ENCODE measurements at regions not wholly inside any gene's neighbourhood (a gene's known extent, or its start where the extent isn't known, plus 50 kb on each side); places are given as distances from the start of the nearest gene placed in this dataset.

DNA sequence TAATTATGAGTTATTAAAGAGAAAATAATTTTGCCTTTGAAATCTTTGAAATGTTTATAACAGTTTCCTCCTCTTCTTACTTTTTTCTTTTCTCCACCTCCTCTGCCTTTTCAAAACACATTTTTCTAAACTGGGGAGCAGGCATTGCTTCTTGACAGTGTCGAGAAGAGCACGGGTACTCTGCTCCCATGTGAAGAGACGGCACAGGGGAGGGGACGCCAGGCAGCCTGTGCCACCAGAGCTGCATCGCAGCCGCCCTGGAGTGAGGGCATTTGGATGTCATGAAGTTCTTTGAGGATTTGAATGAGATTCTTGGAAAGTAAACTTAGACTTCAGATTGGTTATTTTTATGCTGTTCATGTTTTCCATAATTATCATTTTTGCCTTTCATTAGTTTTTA, 149.7 kb downstream of the ACTR3B start:
- TF ChIP-seq, protein P1, sequence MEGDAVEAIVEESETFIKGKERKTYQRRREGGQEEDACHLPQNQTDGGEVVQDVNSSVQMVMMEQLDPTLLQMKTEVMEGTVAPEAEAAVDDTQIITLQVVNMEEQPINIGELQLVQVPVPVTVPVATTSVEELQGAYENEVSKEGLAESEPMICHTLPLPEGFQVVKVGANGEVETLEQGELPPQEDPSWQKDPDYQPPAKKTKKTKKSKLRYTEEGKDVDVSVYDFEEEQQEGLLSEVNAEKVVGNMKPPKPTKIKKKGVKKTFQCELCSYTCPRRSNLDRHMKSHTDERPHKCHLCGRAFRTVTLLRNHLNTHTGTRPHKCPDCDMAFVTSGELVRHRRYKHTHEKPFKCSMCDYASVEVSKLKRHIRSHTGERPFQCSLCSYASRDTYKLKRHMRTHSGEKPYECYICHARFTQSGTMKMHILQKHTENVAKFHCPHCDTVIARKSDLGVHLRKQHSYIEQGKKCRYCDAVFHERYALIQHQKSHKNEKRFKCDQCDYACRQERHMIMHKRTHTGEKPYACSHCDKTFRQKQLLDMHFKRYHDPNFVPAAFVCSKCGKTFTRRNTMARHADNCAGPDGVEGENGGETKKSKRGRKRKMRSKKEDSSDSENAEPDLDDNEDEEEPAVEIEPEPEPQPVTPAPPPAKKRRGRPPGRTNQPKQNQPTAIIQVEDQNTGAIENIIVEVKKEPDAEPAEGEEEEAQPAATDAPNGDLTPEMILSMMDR (IDR thresholded peaks at IDR 0.05), result no peak
- no peak for TF ChIP-seq POLR2A (IDR thresholded peaks at IDR 0.05)

Measured in Peyer's patch (tissue), 4 donors.